ENCODE measurements at regions not wholly inside any gene's neighbourhood (a gene's known extent, or its start where the extent isn't known, plus 50 kb on each side); places are given as distances from the start of the nearest gene placed in this dataset.

DNA sequence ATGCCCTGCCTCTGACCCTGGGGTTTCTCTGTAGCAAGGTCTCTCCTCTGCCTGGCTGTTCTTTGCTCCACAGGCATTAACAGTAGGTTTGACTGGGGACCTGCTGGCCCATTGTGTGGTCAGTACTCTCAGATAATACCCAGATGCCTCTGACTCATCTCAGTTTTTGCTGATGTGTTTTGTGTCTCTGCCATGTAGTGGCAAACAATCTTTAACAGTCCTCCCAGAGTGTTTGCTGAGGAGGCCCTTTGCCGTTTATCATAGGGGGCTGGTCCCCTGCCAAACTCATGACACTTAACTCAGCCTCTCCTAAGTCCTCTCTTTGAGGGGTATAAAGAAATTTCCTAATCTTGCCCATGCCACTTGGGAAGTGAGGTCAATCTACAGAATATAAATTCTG lies 793.7 kb upstream of the FANCL start:
- TF ChIP-seq, protein P1, sequence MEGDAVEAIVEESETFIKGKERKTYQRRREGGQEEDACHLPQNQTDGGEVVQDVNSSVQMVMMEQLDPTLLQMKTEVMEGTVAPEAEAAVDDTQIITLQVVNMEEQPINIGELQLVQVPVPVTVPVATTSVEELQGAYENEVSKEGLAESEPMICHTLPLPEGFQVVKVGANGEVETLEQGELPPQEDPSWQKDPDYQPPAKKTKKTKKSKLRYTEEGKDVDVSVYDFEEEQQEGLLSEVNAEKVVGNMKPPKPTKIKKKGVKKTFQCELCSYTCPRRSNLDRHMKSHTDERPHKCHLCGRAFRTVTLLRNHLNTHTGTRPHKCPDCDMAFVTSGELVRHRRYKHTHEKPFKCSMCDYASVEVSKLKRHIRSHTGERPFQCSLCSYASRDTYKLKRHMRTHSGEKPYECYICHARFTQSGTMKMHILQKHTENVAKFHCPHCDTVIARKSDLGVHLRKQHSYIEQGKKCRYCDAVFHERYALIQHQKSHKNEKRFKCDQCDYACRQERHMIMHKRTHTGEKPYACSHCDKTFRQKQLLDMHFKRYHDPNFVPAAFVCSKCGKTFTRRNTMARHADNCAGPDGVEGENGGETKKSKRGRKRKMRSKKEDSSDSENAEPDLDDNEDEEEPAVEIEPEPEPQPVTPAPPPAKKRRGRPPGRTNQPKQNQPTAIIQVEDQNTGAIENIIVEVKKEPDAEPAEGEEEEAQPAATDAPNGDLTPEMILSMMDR (IDR thresholded peaks at IDR 0.05; ENCODE audit: insufficient read depth, low read length, poor library complexity, severe bottlenecking) = no peak
- no peak overlapping the region for H3K4me3 ChIP-seq (ENCODE audit: low read depth, low read length)
- no peaks in the 10 kb centered on the region for H3K36me3 ChIP-seq (ENCODE audit: control insufficient read depth, insufficient read depth, low read length)
- no peak for DNase-seq (ENCODE audit: low read depth)
- H3K27me3 ChIP-seq (ENCODE audit: control insufficient read depth, insufficient read depth, low read length) = no peaks in the 10 kb centered on the region

DNA sequence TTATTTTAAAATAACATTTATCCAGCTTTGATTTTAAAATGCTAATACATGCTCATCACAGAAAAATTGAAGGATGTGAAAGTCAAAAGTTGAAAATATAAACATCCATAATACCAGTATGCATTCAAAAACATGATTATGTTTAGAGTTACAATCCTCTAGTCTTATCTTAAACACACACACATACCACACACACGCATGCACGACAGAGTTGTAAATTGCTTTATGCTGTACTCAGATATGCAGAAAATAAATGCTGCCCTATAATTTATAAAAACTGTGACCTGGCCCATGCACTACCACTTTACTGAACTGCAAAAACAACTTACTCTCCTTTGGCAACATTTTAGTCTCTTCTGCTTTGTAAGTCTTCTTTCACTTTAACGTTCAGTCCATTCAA lies 793.0 kb upstream of the FANCL start:
- TF ChIP-seq, protein P1 (IDR thresholded peaks at IDR 0.05; ENCODE audit: insufficient read depth, low read length, poor library complexity, severe bottlenecking) = no peak

DNA sequence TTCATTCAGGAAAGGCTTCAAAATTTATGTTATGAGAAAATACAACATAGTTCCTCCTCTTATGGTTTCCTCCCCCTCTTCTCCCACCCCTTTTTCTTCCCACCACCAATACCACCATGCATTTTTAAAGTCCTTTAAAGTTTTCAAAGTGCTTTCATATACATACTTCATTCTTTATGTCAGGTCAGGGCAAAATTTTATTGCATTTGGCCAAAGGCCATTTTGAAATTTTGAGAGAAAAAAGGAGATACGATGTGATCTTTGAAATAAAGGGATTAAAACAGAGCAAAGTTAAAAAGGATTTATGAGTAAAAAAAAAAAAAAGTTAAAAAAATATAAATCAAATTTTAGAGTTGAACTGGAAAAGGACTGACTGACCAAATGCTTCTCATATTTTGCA lies 792.5 kb upstream of the FANCL start:
- Histone ChIP-seq H3K4me3 (ENCODE audit: low read depth, low read length) (no peak overlapping the region), H3K27me3 (ENCODE audit: control insufficient read depth, insufficient read depth, low read length) (no peaks in the 10 kb centered on the region), H3K36me3 (ENCODE audit: control insufficient read depth, insufficient read depth, low read length) (no peaks in the 10 kb centered on the region)
- TF ChIP-seq, protein P1 (IDR thresholded peaks at IDR 0.05; ENCODE audit: insufficient read depth, low read length, poor library complexity, severe bottlenecking) = no peak
- no peak for DNase-seq (ENCODE audit: low read depth)

More for the DNA sequence above, 793.0 kb upstream of the FANCL start:
- no peaks in the 10 kb centered on the region for H3K36me3 ChIP-seq (ENCODE audit: control insufficient read depth, insufficient read depth, low read length)
- H3K4me3 ChIP-seq (ENCODE audit: low read depth, low read length) = no peak overlapping the region
- no peaks in the 10 kb centered on the region for H3K27me3 ChIP-seq (ENCODE audit: control insufficient read depth, insufficient read depth, low read length)
- no peak for DNase-seq (ENCODE audit: low read depth)

DNA sequence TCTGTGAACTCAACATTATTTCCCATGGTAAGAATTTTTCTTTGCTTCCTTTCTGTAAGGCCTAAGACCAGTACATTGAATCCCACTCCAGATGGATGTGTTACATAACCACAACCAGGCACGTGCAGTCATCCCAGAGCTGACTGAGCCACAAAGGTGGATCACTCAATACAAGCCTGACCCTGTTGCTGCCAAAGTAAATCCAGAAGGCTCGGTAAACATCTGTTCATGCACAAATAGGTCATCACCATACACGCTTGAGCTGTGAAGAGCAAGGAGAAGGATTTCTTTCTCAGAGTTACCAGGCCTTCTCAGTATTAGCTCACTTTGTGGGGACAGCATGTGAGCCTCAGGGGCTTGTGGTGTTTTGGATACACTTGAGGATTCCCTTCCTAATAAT lies 791.4 kb upstream of the FANCL start:
- Histone ChIP-seq H3K36me3 (ENCODE audit: control insufficient read depth, insufficient read depth, low read length) (no peaks in the 10 kb centered on the region), H3K4me3 (ENCODE audit: low read depth, low read length) (no peak overlapping the region), H3K27me3 (ENCODE audit: control insufficient read depth, insufficient read depth, low read length) (no peaks in the 10 kb centered on the region)
- TF ChIP-seq, protein P1 (IDR thresholded peaks at IDR 0.05; ENCODE audit: insufficient read depth, low read length, poor library complexity, severe bottlenecking) = no peak
- no peak for DNase-seq (ENCODE audit: low read depth)

DNA sequence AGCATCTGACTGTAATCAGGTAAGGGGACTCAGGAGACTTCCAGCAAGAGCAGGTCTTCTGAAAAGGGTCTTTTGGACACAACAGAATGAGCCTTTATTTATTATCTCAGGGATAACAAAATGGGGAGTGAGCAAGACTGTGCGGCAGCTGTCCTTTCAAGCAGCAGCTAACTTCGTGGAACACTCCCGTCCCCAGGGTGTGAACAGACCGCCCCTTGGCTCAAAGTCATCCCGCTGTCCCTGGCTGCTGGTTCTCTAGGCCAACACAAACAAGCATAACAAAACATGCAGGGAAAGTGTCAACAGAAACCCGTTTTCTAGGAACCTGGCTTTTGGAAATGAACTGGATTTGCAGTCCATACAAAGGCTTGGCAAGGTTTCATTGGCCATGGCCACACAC lies 787.9 kb upstream of the FANCL start:
- no peak overlapping the region for H3K4me3 ChIP-seq (ENCODE audit: low read depth, low read length)
- H3K36me3 ChIP-seq (ENCODE audit: control insufficient read depth, insufficient read depth, low read length) = no peaks in the 10 kb centered on the region
- TF ChIP-seq, protein P1 (IDR thresholded peaks at IDR 0.05; ENCODE audit: insufficient read depth, low read length, poor library complexity, severe bottlenecking) = no peak
- no peak for DNase-seq (ENCODE audit: low read depth)
- no peaks in the 10 kb centered on the region for H3K27me3 ChIP-seq (ENCODE audit: control insufficient read depth, insufficient read depth, low read length)

DNA sequence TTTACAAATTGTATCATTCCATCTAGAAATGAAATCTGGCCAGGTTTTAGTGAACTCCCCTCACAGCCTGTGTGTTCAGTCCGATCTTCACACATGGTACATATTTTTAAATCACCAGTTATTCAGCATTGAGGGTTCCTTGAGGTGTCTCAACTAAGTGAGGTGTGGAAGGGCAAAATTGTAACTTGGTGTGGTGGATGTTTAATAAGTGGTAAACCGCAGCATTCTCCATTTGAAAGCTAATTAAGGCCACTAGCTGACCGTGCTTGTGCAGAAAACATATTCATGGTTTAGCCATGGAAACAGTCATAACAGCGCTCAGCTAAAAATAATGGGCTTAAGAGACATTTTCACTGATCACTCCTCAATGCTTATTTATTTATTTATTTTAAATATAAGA lies 786.2 kb upstream of the FANCL start:
- H3K36me3 ChIP-seq (ENCODE audit: control insufficient read depth, insufficient read depth, low read length) = no peaks in the 10 kb centered on the region
- TF ChIP-seq, protein P1 (IDR thresholded peaks at IDR 0.05; ENCODE audit: insufficient read depth, low read length, poor library complexity, severe bottlenecking) = no peak
- DNase-seq (ENCODE audit: low read depth) = no peak
- H3K4me3 ChIP-seq (ENCODE audit: low read depth, low read length) = no peak overlapping the region
- H3K27me3 ChIP-seq (ENCODE audit: control insufficient read depth, insufficient read depth, low read length) = no peaks in the 10 kb centered on the region

Data from kidney epithelial cell (primary cell).